Small intestine (tissue), 7 donors: ENCODE measurements at regions not wholly inside any gene's neighbourhood (a gene's known extent, or its start where the extent isn't known, plus 50 kb on each side); places are given as distances from the start of the nearest gene placed in this dataset.

Experiments used
- DNase-seq, 2 donors: peaks; one replicate each; pipeline versions ENCODE4 v3.0.0 to v3.0.0-alpha.2; 2013
- FAIRE-seq: peaks from 2 replicates; lab custom pipeline; 2012; peaks lifted over from hg19 to GRCh38; lab: Jason Lieb, UNC
- H3K27ac ChIP-seq, 3 donors: one replicate each; pipeline ENCODE4 v1.5.1; 2013; ENCODE audit warnings: low read length in 2 of 3, mild to moderate bottlenecking in 2 of 3, control low read depth in 1 of 3, inconsistent platforms in 1 of 3, low read depth in 1 of 3, moderate library complexity in 1 of 3
- H3K27me3 ChIP-seq, 3 donors: one replicate each; pipeline ENCODE4 v1.6.1; 2013; ENCODE audit warnings: low read length in 3 of 3, inconsistent platforms in 1 of 3; ENCODE audit not compliant: control insufficient read depth in 3 of 3, insufficient read depth in 3 of 3
- H3K36me3 ChIP-seq, 3 donors: one replicate each; pipeline ENCODE4 v1.6.1; 2013; ENCODE audit warnings: low read length in 3 of 3, inconsistent platforms in 1 of 3, low read depth in 1 of 3, mild to moderate bottlenecking in 1 of 3, moderate library complexity in 1 of 3; ENCODE audit not compliant: control insufficient read depth in 3 of 3, insufficient read depth in 2 of 3
- H3K4me1 ChIP-seq, 3 donors: one replicate each; pipeline ENCODE4 v1.6.1; 2013; ENCODE audit warnings: low read length in 2 of 3, inconsistent platforms in 1 of 3, low read depth in 1 of 3, mild to moderate bottlenecking in 1 of 3, moderate library complexity in 1 of 3; ENCODE audit not compliant: control insufficient read depth in 3 of 3, insufficient read depth in 2 of 3
- H3K4me3 ChIP-seq, 3 donors: one replicate each; pipeline ENCODE4 v1.5.1; 2013; ENCODE audit warnings: low read length in 3 of 3, control low read depth in 1 of 3, inconsistent platforms in 1 of 3, low read depth in 1 of 3, mild to moderate bottlenecking in 1 of 3, moderate library complexity in 1 of 3
- H3K9me3 ChIP-seq, 2 donors: one replicate each; pipeline ENCODE4 v1.6.1; 2013; ENCODE audit warnings: low read depth in 1 of 2, low read length in 1 of 2; ENCODE audit not compliant: control insufficient read depth in 2 of 2, insufficient read depth in 1 of 2
- WGBS, 3 donors: extraction: QIAGEN DNeasy Blood & Tissue Kit; methylation state at CpG; one replicate each; pipeline ENCODE4 v1.1.7; 2013; 5-methylcytosine and 5-hydroxymethylcytosine counted together
- donor health status: healthy with polysubstance abuse.
- donor health status: control.
- donor health status: control.
- donor health status: Bipolar disorder and iron deficiency.
- donor health status: healthy.

DNA sequence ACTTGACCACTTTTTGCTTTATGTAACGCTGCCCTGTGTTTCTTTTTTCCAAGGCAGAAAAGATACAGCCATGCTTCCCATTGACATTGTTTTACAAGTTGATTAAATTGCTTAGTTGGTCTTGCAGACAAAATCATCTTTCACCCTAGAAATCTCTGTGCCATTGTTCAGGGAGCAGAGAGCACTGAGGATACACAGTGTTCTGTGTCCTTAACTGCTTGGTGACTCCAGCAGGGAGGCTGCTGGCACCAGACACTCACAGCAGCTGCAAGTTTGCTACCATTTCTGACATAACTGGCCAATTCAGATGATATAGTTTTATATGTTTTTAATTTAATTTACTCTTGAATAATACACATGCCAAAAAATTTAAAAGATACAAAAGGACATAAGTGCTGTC, 118.7 kb downstream of the RGS2 start:
- Histone ChIP-seq H3K9me3 (no peaks in the 10 kb centered on the region), H3K27ac (no peak overlapping the region), H3K4me1 (no peaks in the 10 kb centered on the region), H3K27me3 (peaks cover 0 to 1% (median 0%) of the 10 kb centered on the region in 3 donors), H3K4me3 (no peak overlapping the region), H3K36me3 (no peaks in the 10 kb centered on the region)
- DNase-seq (no peak), FAIRE-seq (no peak)
- WGBS, 3 donors, result 84 to 97% (median 86%) methylated on average over 1 of the region's 1 CpG

DNA sequence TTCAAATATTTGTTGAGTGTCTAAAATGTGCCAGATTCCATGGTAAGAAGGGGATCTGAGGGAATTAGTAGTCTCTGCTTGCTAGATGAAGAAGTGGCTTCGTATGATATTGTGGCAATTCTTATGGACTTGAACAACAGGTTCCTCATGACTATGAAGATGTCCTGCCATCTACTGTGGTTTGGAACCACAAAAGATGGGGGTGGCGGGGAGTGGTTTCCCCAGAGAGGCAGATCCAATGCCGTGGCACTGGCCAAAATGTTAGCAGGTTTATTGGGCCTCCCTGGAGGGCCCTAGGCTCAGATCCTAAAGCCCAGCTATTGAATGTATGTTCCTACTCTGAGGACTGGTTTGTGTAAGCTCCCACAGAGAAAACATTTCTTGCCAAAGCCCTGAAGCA, 120.8 kb downstream of the RGS2 start:
- no peak for FAIRE-seq
- H3K9me3 ChIP-seq, result no peaks in the 10 kb centered on the region

DNA sequence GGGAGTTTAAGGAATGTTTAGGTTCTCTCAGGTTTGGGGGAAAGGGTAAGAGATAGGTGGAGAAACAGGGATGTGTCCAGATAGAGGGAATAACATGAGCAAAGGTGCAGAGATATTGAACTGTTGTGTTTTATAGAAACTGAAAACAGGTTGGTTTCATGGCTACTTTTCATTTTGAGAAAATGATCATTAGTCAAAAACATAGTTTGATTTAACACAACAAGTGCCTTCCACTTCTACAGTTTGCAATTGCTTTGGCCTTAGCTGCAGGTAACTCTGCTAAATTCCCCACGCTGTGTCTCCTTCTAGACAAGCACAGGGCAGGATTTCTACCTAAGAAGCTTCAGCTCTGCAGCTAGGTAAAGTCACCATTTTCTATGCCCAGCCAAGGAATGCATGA, 124.9 kb downstream of the RGS2 start:
- WGBS, 3 donors, result 86 to 95% (median 93%) methylated on average over 1 of the region's 1 CpG
- no peak overlapping the region for H3K4me3 ChIP-seq
- FAIRE-seq (no peak), DNase-seq (no peak)
- no peak overlapping the region for H3K27ac ChIP-seq
- no peaks in the 10 kb centered on the region for H3K4me1 ChIP-seq
- no peaks in the 10 kb centered on the region for H3K36me3 ChIP-seq
- H3K27me3 ChIP-seq, result peaks cover 0 to 1% (median 0%) of the 10 kb centered on the region in 3 donors
- no peaks in the 10 kb centered on the region for H3K9me3 ChIP-seq

More for the DNA sequence above, 120.8 kb downstream of the RGS2 start:
- no peak for DNase-seq
- H3K27me3 ChIP-seq, result peaks cover 0 to 1% (median 0%) of the 10 kb centered on the region in 3 donors
- no peaks in the 10 kb centered on the region for H3K4me1 ChIP-seq
- H3K36me3 ChIP-seq, result no peaks in the 10 kb centered on the region
- H3K4me3 ChIP-seq, result no peak overlapping the region
- H3K27ac ChIP-seq, result no peak overlapping the region
- WGBS, 3 donors, result 76 to 80% (median 80%) methylated on average over 3 of the region's 3 CpGs

DNA sequence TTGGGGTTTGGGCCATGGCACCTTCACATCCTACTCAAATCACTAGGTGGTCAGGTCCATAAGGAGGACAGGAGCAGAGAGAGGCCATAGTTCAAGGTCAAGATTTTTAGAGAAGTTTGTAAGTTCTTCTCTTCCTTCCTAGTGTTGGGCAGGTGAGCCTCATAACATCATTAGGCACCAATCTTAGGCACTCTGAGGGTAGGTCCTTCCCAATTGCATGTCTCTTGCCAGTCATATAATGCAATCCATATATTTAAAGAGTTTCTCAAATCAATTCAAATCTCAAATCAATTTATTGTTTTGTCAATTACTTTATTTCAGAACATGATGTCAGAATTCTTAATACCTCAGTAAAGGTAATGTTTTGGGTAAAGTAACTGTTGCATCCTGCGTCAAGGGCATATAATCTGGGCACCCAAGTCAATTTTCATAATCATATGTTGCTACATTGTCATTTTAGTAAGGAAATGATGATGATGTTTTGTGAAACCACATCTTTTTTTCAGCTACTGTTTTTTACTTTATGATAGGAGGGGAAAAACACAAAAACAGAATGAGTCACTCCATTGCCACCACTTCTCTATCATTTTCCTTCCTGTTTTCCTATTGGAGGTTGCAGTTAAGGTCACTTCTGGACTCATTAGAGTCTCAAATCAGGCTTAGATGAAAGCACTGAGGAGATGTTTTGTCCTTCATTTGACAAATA, 122.7 kb downstream of the UCHL5 start:
- no peaks in the 10 kb centered on the region for H3K36me3 ChIP-seq
- no peaks in the 10 kb centered on the region for H3K9me3 ChIP-seq
- H3K27ac ChIP-seq, result no peak overlapping the region
- no peak overlapping the region for H3K4me3 ChIP-seq
- FAIRE-seq (no peak), DNase-seq (no peak)
- H3K4me1 ChIP-seq, result no peaks in the 10 kb centered on the region
- H3K27me3 ChIP-seq, result no peaks in the 10 kb centered on the region
- WGBS, 3 donors, result 75 to 87% (median 78%) methylated on average over 1 of the region's 1 CpG

DNA sequence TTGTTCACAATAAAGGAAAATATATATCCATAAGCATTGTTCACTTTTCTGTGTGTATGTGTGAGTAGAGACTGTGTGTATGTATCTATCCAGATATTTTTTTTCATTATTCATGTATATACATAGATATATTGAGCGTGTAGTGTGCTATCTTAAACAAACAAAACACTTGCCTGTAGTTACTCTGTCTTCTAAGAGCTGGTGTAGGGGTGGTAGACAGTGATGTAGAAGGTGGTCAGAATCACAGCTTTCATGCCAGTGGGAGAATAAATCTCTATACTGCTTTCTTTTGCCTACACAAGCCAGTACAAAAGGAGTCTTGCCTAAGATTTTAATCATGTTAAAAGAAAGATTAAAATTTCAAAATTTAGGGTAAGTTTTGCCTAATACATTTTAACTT, 122.0 kb downstream of the UCHL5 start:
- DNase-seq, result no peak
- WGBS, 3 donors, result 28 to 59% (median 37%) methylated on average over 1 of the region's 1 CpG
- Histone ChIP-seq H3K27ac (no peak overlapping the region), H3K36me3 (no peaks in the 10 kb centered on the region), H3K4me3 (no peak overlapping the region), H3K4me1 (no peaks in the 10 kb centered on the region), H3K27me3 (no peaks in the 10 kb centered on the region), H3K9me3 (no peaks in the 10 kb centered on the region)
- peak; percentile 15 for FAIRE-seq

DNA sequence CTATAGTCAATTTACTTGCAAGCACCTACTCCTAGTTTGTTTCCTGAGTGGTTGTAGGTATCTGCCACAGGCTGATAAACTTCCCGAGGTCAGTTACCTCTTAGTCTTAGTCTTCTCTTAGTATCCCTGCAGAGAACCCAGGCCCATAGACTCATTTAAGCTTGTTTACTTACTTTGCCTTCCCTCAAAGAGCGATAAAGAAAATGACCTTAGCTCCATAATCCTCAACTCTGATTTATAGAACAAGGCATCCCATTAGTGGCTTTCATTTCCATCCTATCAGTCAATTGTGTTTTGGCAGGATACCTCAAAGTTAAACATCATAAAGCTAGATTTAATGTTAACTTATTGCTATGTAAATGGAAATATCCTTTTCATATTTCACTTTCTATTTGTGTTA, 119.7 kb downstream of the UCHL5 start:
- no peak overlapping the region for H3K27ac ChIP-seq
- FAIRE-seq (no peak), DNase-seq (peak; percentile 76 to 95)
- H3K9me3 ChIP-seq, result no peaks in the 10 kb centered on the region
- no peaks in the 10 kb centered on the region for H3K4me1 ChIP-seq
- WGBS, 3 donors, result 9 to 49% (median 46%) methylated on average over 2 of the region's 2 CpGs
- no peaks in the 10 kb centered on the region for H3K36me3 ChIP-seq
- H3K4me3 ChIP-seq, result no peak overlapping the region
- no peaks in the 10 kb centered on the region for H3K27me3 ChIP-seq

DNA sequence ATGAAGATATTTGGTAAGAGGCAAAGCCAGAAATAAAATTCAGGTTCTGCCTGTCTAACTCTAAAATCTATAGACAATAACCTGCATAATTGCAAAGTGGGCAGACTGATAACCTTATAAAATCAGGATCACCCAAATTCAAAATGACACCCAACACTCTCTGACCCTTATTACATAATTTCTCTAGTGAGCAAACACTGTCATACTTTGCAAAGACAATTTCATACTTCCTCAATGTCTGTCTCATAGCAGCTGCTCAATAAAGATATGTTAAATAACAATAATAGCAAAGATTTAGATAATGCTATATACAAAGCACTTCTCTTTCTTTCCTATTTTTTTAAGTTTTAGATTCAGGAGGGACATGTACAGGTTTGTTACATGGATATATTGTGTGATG, 118.5 kb downstream of the UCHL5 start:
- no peaks in the 10 kb centered on the region for H3K36me3 ChIP-seq
- no peaks in the 10 kb centered on the region for H3K4me1 ChIP-seq
- H3K9me3 ChIP-seq, result no peaks in the 10 kb centered on the region
- H3K4me3 ChIP-seq, result no peak overlapping the region
- no peak for DNase-seq
- H3K27me3 ChIP-seq, result no peaks in the 10 kb centered on the region
- FAIRE-seq, result no peak
- no peak overlapping the region for H3K27ac ChIP-seq

DNA sequence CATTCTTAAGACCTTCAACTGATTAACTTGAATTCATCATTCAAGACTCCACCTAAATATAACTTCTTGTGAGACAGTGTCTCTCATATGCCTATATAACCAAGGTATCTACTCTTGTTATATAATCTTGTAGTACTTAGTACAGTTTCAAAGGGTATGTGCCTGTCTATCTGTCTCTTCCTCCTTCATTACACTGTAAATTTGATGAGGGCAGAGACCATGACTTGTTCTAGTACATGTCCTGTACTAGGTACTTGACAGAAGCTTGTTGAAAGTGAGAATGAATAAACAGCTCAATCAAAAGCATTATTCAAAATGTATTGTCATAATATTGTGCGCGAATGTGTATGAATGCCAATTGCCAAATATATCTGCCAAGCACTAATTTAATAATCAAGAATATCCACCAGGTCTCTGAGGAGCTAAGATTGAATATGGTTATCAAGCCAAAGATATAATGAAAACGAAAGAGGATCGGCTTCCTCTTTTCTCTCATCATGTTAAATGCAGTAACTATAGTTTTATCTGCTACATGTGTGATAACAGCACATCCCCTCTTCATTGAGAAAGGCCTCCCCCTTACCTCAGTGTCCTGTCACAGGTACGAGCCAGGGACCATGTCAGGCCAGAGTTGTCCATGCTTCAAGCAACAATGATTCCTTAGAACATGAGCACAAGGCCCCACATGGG, 117.3 kb downstream of the UCHL5 start:
- H3K36me3 ChIP-seq, result no peaks in the 10 kb centered on the region
- 89 to 92% (median 90%) methylated on average over 5 of the region's 5 CpGs for WGBS, 3 donors
- no peak overlapping the region for H3K4me3 ChIP-seq
- H3K9me3 ChIP-seq, result no peaks in the 10 kb centered on the region
- no peak overlapping the region for H3K27ac ChIP-seq
- no peaks in the 10 kb centered on the region for H3K27me3 ChIP-seq
- FAIRE-seq, result no peak
- DNase-seq, result no peak
- no peaks in the 10 kb centered on the region for H3K4me1 ChIP-seq
